Iris pigment epithelial cell (primary cell): ENCODE measurements at regions not wholly inside any gene's neighbourhood (a gene's known extent, or its start where the extent isn't known, plus 50 kb on each side); places are given as distances from the start of the nearest gene placed in this dataset.
"Not testable (repeated sequence)": the region's sequence is repeated elsewhere in the genome, so short reads cannot be mapped to it uniquely, and the experiment has no call there.

Experiments
- DNase-seq: peaks from one replicate; pipeline ENCODE4 v3.0.0-alpha.2; 2011; ENCODE audit warnings: low read depth

- DNase-seq, result peak; percentile 0
Measured at GRCh38 chr9:108400297-108400696, 455.5 kb downstream of the ACTL7B start.

- DNase-seq, result no peak
Measured at GRCh38 chr9:108399851-108400250, 455.9 kb downstream of the ACTL7B start.

GRCh38 chr9:108397286-108397685 lies 458.5 kb downstream of the ACTL7B start:
- no peak for DNase-seq

GRCh38 chr9:108396611-108397010 lies 459.2 kb downstream of the ACTL7B start:
- no peak for DNase-seq

GRCh38 chr9:108396193-108396592 lies 459.6 kb downstream of the ACTL7B start:
- no peak for DNase-seq

GRCh38 chr9:108395421-108395820 lies 460.4 kb downstream of the ACTL7B start:
- no peak for DNase-seq

GRCh38 chr9:108394726-108395125 lies 461.1 kb downstream of the ACTL7B start:
- DNase-seq, result no peak

- DNase-seq, result not testable (repeated sequence)
Measured at GRCh38 chr9:108393481-108394001, 462.2 kb downstream of the ACTL7B start.

- DNase-seq, result no peak
Measured at GRCh38 chr9:108392877-108393276, 462.9 kb downstream of the ACTL7B start.

- no peak for DNase-seq
Measured at GRCh38 chr9:108389056-108389455, 466.7 kb downstream of the ACTL7B start.

- DNase-seq, result peak; percentile 43
Measured at GRCh38 chr9:108386859-108387384, 468.9 kb downstream of the ACTL7B start.

- no peak for DNase-seq
Measured at GRCh38 chr9:108386032-108386431, 469.8 kb downstream of the ACTL7B start.

GRCh38 chr9:108383796-108384195 lies 472.0 kb downstream of the ACTL7B start:
- DNase-seq, result no peak

GRCh38 chr9:108382310-108382709 lies 473.5 kb downstream of the ACTL7B start:
- DNase-seq, result no peak

GRCh38 chr9:108377881-108378280 lies 477.9 kb downstream of the ACTL7B start:
- no peak for DNase-seq

GRCh38 chr9:108377382-108377781 lies 478.4 kb downstream of the ACTL7B start:
- DNase-seq, result no peak

- no peak for DNase-seq
Measured at GRCh38 chr9:108376140-108376539, 479.6 kb downstream of the ACTL7B start.

- no peak for DNase-seq
Measured at GRCh38 chr9:108374626-108375025, 481.2 kb downstream of the ACTL7B start.

GRCh38 chr9:108367188-108367587 lies 488.6 kb downstream of the ACTL7B start:
- no peak for DNase-seq

GRCh38 chr9:108363311-108363710 lies 492.5 kb downstream of the ACTL7B start:
- DNase-seq, result no peak

GRCh38 chr9:108360304-108360703 lies 495.5 kb downstream of the ACTL7B start:
- DNase-seq, result no peak

GRCh38 chr9:108356806-108357205 lies 499.0 kb downstream of the ACTL7B start:
- DNase-seq, result no peak

- no peak for DNase-seq
Measured at GRCh38 chr9:108351571-108351970, 504.2 kb downstream of the ACTL7B start.

- DNase-seq, result no peak
Measured at GRCh38 chr9:108347463-108348188, 508.2 kb downstream of the ACTL7B start.
